PC-9 (cell line): ENCODE measurements at regions not wholly inside any gene's neighbourhood (a gene's known extent, or its start where the extent isn't known, plus 50 kb on each side); places are given as distances from the start of the nearest gene placed in this dataset.

Source experiments
- CTCF ChIP-seq: fragments of 200-600 bp; sonication (generic); conservative IDR thresholded peaks from 2 replicates; pipeline ENCODE4 v1.6.1; 2017; ENCODE audit warnings: mixed run types, antibody characterized with exemption, mild to moderate bottlenecking, moderate library complexity
- EZH2 ChIP-seq: fragments of 200-600 bp; sonication (generic); IDR thresholded peaks from 2 replicates; pipeline ENCODE4 v1.8.0; 2017; ENCODE audit warnings: antibody characterized with exemption, low read depth

GRCh38 chr2:54397426-54397825, 58.7 kb upstream of the SPTBN1 start:
- no peak for TF ChIP-seq CTCF
- TF ChIP-seq EZH2, result no peak
